CD14-positive monocyte (primary cell): ENCODE measurements at regions not wholly inside any gene's neighbourhood (a gene's known extent, or its start where the extent isn't known, plus 50 kb on each side); places are given as distances from the start of the nearest gene placed in this dataset.

Source experiments
- DNase-seq, 3 donors: peaks; one replicate each; pipeline ENCODE4 v3.0.0-alpha.2; 2011 to 2022
- H2AFZ ChIP-seq: 2 replicates; pipeline ENCODE4 v1.6.0; 2012; ENCODE audit warnings: mild to moderate bottlenecking, low read depth, low read length, inconsistent platforms; ENCODE audit not compliant: insufficient read depth, poor library complexity, severe bottlenecking
- H3K27ac ChIP-seq, 2 donors: 1 replicate in 1 of 2; 2 replicates in 1 of 2; pipeline ENCODE4 v1.5.1; 2012 to 2013; ENCODE audit warnings: low read length in 2 of 2, control low read depth in 1 of 2, inconsistent platforms in 1 of 2, low read depth in 1 of 2, mild to moderate bottlenecking in 1 of 2
- H3K27me3 ChIP-seq, 2 donors: one replicate each; pipeline versions ENCODE4 v1.6.0 to v1.6.1; 2011 to 2013; ENCODE audit warnings: low read length in 2 of 2; ENCODE audit not compliant: control insufficient read depth in 2 of 2, insufficient read depth in 2 of 2
- H3K36me3 ChIP-seq, 2 donors: replicated peaks in 1 of 2; 1 replicate in 1 of 2; 2 replicates in 1 of 2; pipeline versions ENCODE4 v1.5.1 to v1.6.1; 2012 to 2013; ENCODE audit warnings: low read length in 2 of 2, control low read depth in 1 of 2, inconsistent platforms in 1 of 2, mild to moderate bottlenecking in 1 of 2; ENCODE audit not compliant: insufficient read depth in 2 of 2, control insufficient read depth in 1 of 2
- H3K4me1 ChIP-seq, 2 donors: 1 replicate in 1 of 2; 2 replicates in 1 of 2; pipeline versions ENCODE4 v1.5.1 to v1.6.1; 2012 to 2013; ENCODE audit warnings: low read length in 2 of 2, control low read depth in 1 of 2, inconsistent platforms in 1 of 2, mild to moderate bottlenecking in 1 of 2, moderate library complexity in 1 of 2; ENCODE audit not compliant: insufficient read depth in 2 of 2, control insufficient read depth in 1 of 2
- H3K4me2 ChIP-seq: replicated peaks from 2 replicates; pipeline ENCODE3; 2012; ENCODE audit warnings: low read length, moderate library complexity, mild to moderate bottlenecking; ENCODE audit not compliant: poor library complexity, severe bottlenecking; ENCODE audit errors: extremely low read depth
- H3K4me3 ChIP-seq, 3 experiments: fragments of 200-600 bp in 1 of 3; sonication (generic) in 1 of 3; replicated peaks in 1 of 3; 1 replicate in 2 of 3; 2 replicates in 1 of 3; pipeline ENCODE4 v1.5.1; 2011 to 2013; ENCODE audit warnings: low read length in 3 of 3, mild to moderate bottlenecking in 3 of 3, control low read depth in 2 of 3, low read depth in 2 of 3, inconsistent platforms in 1 of 3, moderate library complexity in 1 of 3
- H3K79me2 ChIP-seq: 2 replicates; pipeline ENCODE4 v1.6.0; 2012; ENCODE audit warnings: mild to moderate bottlenecking, control low read depth, inconsistent platforms, low read length, moderate library complexity; ENCODE audit not compliant: insufficient read depth
- H3K9ac ChIP-seq: 2 replicates; pipeline ENCODE4 v1.6.0; 2017; ENCODE audit warnings: low read length, mild to moderate bottlenecking; ENCODE audit not compliant: insufficient read depth, poor library complexity, severe bottlenecking
- H3K9me3 ChIP-seq, 2 donors: replicated peaks in 1 of 2; 1 replicate in 1 of 2; 2 replicates in 1 of 2; pipeline versions ENCODE4 v1.5.1 to v1.6.1; 2012 to 2013; ENCODE audit warnings: low read length in 2 of 2, control low read depth in 1 of 2; ENCODE audit not compliant: control insufficient read depth in 1 of 2, insufficient read depth in 1 of 2
- H4K20me1 ChIP-seq: 2 replicates; pipeline ENCODE4 v1.6.0; 2012; ENCODE audit warnings: mild to moderate bottlenecking, low read length, control low read depth, moderate library complexity; ENCODE audit not compliant: insufficient read depth
- H3K27ac Mint-ChIP-seq, 7 donors: one replicate each; pipeline ENCODE4 v1.8.0; 2020; ENCODE audit warnings: mild to moderate bottlenecking in 7 of 7, mixed read lengths in 7 of 7, moderate library complexity in 6 of 7, inconsistent platforms in 2 of 7
- H3K27me3 Mint-ChIP-seq, 3 donors: one replicate each; pipeline ENCODE4 v1.8.0; 2021 to 2022; ENCODE audit warnings: low read depth in 3 of 3, mild to moderate bottlenecking in 3 of 3, mixed read lengths in 3 of 3, moderate library complexity in 3 of 3, inconsistent platforms in 1 of 3
- H3K36me3 Mint-ChIP-seq, 2 donors: one replicate each; pipeline ENCODE4 v1.8.0; 2020; ENCODE audit warnings: mixed read lengths in 2 of 2, inconsistent platforms in 1 of 2, mild to moderate bottlenecking in 1 of 2
- H3K4me1 Mint-ChIP-seq: one replicate; pipeline ENCODE4 v1.8.0; 2020; ENCODE audit warnings: mild to moderate bottlenecking, mixed read lengths
- H3K4me3 Mint-ChIP-seq, 2 donors: one replicate each; pipeline ENCODE4 v1.8.0; 2020; ENCODE audit warnings: mild to moderate bottlenecking in 2 of 2, mixed read lengths in 2 of 2, moderate library complexity in 1 of 2
- H3K9me3 Mint-ChIP-seq, 7 donors: one replicate each; pipeline ENCODE4 v1.8.0; 2020 to 2022; ENCODE audit warnings: mixed read lengths in 7 of 7, mild to moderate bottlenecking in 6 of 7, moderate library complexity in 6 of 7, inconsistent platforms in 2 of 7
- WGBS: methylation state at CpG from one replicate; pipeline ENCODE4 v1.1.5; 2013; ENCODE audit warnings: missing lambda C conversion rate; ENCODE audit not compliant: insufficient coverage; 5-methylcytosine and 5-hydroxymethylcytosine counted together
- intact Hi-C, 2 donors: fragments of 100-400 bp; cut with micrococcal nuclease; formaldehyde crosslinking; loops; one replicate each; pipeline versions ENCODE4 v1.15.0 to v1.15.1; 2023
- TF ChIP-seq, protein P1 (sequence below): fragments of 200-600 bp; IDR thresholded peaks from one replicate; pipeline ENCODE4 v1.8.0; 2022; ENCODE audit warnings: antibody characterized with exemption, mild to moderate bottlenecking

DNA sequence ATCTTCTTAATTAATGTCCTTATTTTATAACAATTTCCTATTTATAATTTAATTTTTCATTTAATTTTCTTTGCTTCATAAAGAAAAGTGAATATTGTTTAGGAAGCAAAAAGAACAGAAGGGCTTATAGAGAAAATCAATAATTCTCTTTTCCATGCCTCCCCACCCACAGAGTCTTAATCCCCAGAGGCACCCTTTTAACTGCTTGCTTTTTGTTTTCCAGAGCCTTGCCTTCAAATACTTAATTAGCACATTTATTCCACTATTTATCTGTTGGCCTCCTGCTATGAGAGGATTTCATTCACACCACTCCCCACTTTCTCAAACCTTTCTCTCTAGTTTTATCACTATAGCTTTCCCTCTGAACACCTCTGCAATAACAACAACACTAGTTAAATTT, 373.6 kb downstream of the MBD2 start:
- no peaks in the 10 kb centered on the region for H3K79me2 ChIP-seq
- H3K4me1 Mint-ChIP-seq = no peaks in the 10 kb centered on the region

DNA sequence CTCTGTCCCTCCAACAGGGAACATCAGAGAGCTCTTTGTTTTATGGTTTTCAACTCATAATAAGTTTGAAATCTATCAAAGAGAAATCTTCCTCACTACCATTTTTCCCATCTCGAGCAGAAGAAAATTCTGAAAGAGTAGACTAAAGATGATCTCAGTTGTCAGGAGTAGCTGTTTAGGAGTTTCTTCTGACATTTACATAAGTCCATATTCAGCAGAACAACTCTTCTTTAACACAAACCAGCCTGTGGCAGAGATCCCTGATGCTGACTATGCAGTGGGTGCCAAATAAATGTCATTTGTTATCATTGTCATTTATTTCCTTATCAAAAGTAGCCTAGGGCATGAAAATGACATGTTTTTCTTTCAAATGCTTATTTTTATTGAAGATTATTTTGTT, 380.7 kb downstream of the MBD2 start:
- no CpG with 5 or more reads among the region's 1 CpG for WGBS
- no peak overlapping the region for H3K4me2 ChIP-seq
- Mint-ChIP-seq H3K27ac (no peak overlapping the region), H3K4me1 (no peaks in the 10 kb centered on the region), H3K36me3 (no peaks in the 10 kb centered on the region), H3K9me3 (peaks cover 0 to 10% (median 4%) of the 10 kb centered on the region in 7 donors), H3K27me3 (no peaks in the 10 kb centered on the region), H3K4me3 (no peak overlapping the region)
- intact Hi-C loops = no loop called here
- no peak overlapping the region for H3K27ac ChIP-seq
- H3K36me3 ChIP-seq = no peaks in the 10 kb centered on the region
- no peaks in the 10 kb centered on the region for H3K4me1 ChIP-seq
- H3K79me2 ChIP-seq = no peaks in the 10 kb centered on the region
- no peak overlapping the region for H3K9ac ChIP-seq
- no peaks in the 10 kb centered on the region for H4K20me1 ChIP-seq
- TF ChIP-seq, protein P1, sequence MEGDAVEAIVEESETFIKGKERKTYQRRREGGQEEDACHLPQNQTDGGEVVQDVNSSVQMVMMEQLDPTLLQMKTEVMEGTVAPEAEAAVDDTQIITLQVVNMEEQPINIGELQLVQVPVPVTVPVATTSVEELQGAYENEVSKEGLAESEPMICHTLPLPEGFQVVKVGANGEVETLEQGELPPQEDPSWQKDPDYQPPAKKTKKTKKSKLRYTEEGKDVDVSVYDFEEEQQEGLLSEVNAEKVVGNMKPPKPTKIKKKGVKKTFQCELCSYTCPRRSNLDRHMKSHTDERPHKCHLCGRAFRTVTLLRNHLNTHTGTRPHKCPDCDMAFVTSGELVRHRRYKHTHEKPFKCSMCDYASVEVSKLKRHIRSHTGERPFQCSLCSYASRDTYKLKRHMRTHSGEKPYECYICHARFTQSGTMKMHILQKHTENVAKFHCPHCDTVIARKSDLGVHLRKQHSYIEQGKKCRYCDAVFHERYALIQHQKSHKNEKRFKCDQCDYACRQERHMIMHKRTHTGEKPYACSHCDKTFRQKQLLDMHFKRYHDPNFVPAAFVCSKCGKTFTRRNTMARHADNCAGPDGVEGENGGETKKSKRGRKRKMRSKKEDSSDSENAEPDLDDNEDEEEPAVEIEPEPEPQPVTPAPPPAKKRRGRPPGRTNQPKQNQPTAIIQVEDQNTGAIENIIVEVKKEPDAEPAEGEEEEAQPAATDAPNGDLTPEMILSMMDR = no peak
- no peak overlapping the region for H3K4me3 ChIP-seq
- no peak overlapping the region for H2AFZ ChIP-seq
- H3K27me3 ChIP-seq = no peaks in the 10 kb centered on the region
- H3K9me3 ChIP-seq = peaks cover 4% of the 10 kb centered on the region in 2 donors
- DNase-seq = no peak

More for the DNA sequence above, 373.6 kb downstream of the MBD2 start:
- no peak overlapping the region for H3K4me3 Mint-ChIP-seq
- no peak for DNase-seq
- Histone ChIP-seq H3K9ac (no peak overlapping the region), H3K4me3 (no peak overlapping the region), H2AFZ (no peak overlapping the region), H3K27me3 (no peaks in the 10 kb centered on the region), H3K4me2 (no peak overlapping the region), H3K36me3 (no peaks in the 10 kb centered on the region), H3K27ac (no peak overlapping the region), H4K20me1 (no peaks in the 10 kb centered on the region), H3K9me3 (peaks cover 0 to 4% of the 10 kb centered on the region in 2 donors), H3K4me1 (no peaks in the 10 kb centered on the region)
- no peaks in the 10 kb centered on the region for H3K36me3 Mint-ChIP-seq
- TF ChIP-seq, protein P1 = no peak
- H3K9me3 Mint-ChIP-seq = peaks cover 0 to 11% (median 2%) of the 10 kb centered on the region in 7 donors
- H3K27me3 Mint-ChIP-seq = peaks cover 0 to 1% (median 1%) of the 10 kb centered on the region in 3 donors
- intact Hi-C loops = no loop called here
- no peak overlapping the region for H3K27ac Mint-ChIP-seq
